ENCODE measurements at regions not wholly inside any gene's neighbourhood (a gene's known extent, or its start where the extent isn't known, plus 50 kb on each side); places are given as distances from the start of the nearest gene placed in this dataset.

GRCh38 chr1:234927312-234927970, 201.2 kb downstream of the TOMM20 start:
- Histone ChIP-seq H3K9ac (ENCODE audit: low read length) (no peak overlapping the region), H3K9me2 (ENCODE audit: insufficient read depth) (no peaks in the 10 kb centered on the region), H3K9me3 (ENCODE audit: control insufficient read depth in 1 of 2, insufficient read depth in 1 of 2, low read depth in 1 of 2, low read length in 2 of 2) (no peaks in the 10 kb centered on the region), H3K4me3 (replicated peaks in 1 of 2; ENCODE audit: low read depth in 1 of 2, low read length in 2 of 2) (no peak overlapping the region), H3K27ac (ENCODE audit: low read depth, low read length) (no peak overlapping the region), H3K4me1 (ENCODE audit: control insufficient read depth in 1 of 2, insufficient read depth in 2 of 2, low read length in 2 of 2) (peaks cover 8 to 11% of the 10 kb centered on the region in 2 experiments), H3K36me3 (ENCODE audit: control insufficient read depth in 1 of 2, insufficient read depth in 2 of 2, low read length in 2 of 2) (no peaks in the 10 kb centered on the region), H4K20me1 (ENCODE audit: insufficient read depth) (no peaks in the 10 kb centered on the region), H3K4me2 (ENCODE audit: low read length) (no peak overlapping the region), H3K27me3 (ENCODE audit: insufficient read depth, low read length) (no peaks in the 10 kb centered on the region; the same call in 1 of the 2 replicates), H3K79me2 (ENCODE audit: insufficient read depth, low read length) (no peaks in the 10 kb centered on the region), H2AFZ (ENCODE audit: low read depth, low read length, poor library complexity, severe bottlenecking) (no peak overlapping the region)
- no TSS peak for BruUV-seq (replicated peaks)
- no peak for ATAC-seq
- ChIA-PET CTCF (no interaction called here), RAD21 (ENCODE audit: low non-redundant PET in 1 of 2, low total read pairs in 2 of 2, uncharacterized antibody in 2 of 2, unreplicated experiment in 2 of 2) (no interaction called here), POLR2A (no interaction called here)
- intact Hi-C loops (cut with micrococcal nuclease) = no loop called here
- no peak for DNase-seq (ENCODE audit: low read depth, low spot score)
- TF ChIP-seq EGR1 (IDR thresholded peaks at IDR 0.05; ENCODE audit: low read depth) (no peak), SP1 (IDR thresholded peaks at IDR 0.05; ENCODE audit: low read depth) (no peak), SRF (IDR thresholded peaks at IDR 0.05; ENCODE audit: low read depth) (no peak), EZH2phosphoT487 (IDR thresholded peaks at IDR 0.05; ENCODE audit: borderline replicate concordance) (no peak), EZH2 (IDR thresholded peaks at IDR 0.05) (no peak), JUND (IDR thresholded peaks at IDR 0.05) (no peak), ZFX (IDR thresholded peaks at IDR 0.05) (no peak), FOSL1 (IDR thresholded peaks at IDR 0.05; ENCODE audit: low read depth) (no peak), ZBTB33 (IDR thresholded peaks at IDR 0.05; ENCODE audit: extremely low read depth, insufficient replicate concordance, low read length) (no peak), RAD21 (IDR thresholded peaks at IDR 0.05; ENCODE audit: low read depth) (no peak), ATF3 (IDR thresholded peaks at IDR 0.05) (no peak), ELF1 (IDR thresholded peaks at IDR 0.05; ENCODE audit: borderline replicate concordance, low read depth) (no peak), POLR2A (IDR thresholded peaks at IDR 0.05; ENCODE audit: borderline replicate concordance, extremely low read depth, insufficient read depth, insufficient read length) (no peak)
